WTC11 (cell line): ENCODE measurements at regions not wholly inside any gene's neighbourhood (a gene's known extent, or its start where the extent isn't known, plus 50 kb on each side); places are given as distances from the start of the nearest gene placed in this dataset.

Experiments
- ATAC-seq: fragments of 200-7000 bp; cut with Tn5 transposase; 2 replicates; pipeline ENCODE4 v1.10.0; 2021; ENCODE audit warnings: mild to moderate bottlenecking, moderate library complexity
- CTCF ChIA-PET: fragments of 300-600 bp; sonication (Branson Sonifier 250); formaldehyde crosslinking; loops from one replicate; lab custom pipeline; 2021; ENCODE audit warnings: antibody characterized with exemption; lab: Charles Lee
- POLR2A ChIA-PET: fragments of 350-600 bp; sonication (Branson Sonifier 250); formaldehyde crosslinking; loops from one replicate; lab custom pipeline; 2021; ENCODE audit warnings: antibody characterized with exemption; lab: Charles Lee
- DNase-seq: peaks from one replicate; pipeline ENCODE4 v3.0.0; 2021; ENCODE audit warnings: low spot score
- H3K27ac Mint-ChIP-seq: 2 replicates; pipeline ENCODE4 v1.8.0; 2021; ENCODE audit warnings: mixed read lengths
- H3K27me3 Mint-ChIP-seq: 2 replicates; pipeline ENCODE4 v1.8.0; 2021; ENCODE audit warnings: low read depth, mild to moderate bottlenecking, moderate library complexity, mixed read lengths
- H3K36me3 Mint-ChIP-seq: 2 replicates; pipeline ENCODE4 v1.8.0; 2021; ENCODE audit warnings: mixed read lengths
- H3K4me1 Mint-ChIP-seq: 2 replicates; pipeline ENCODE4 v1.8.0; 2022; ENCODE audit warnings: mixed read lengths
- H3K4me3 Mint-ChIP-seq: 2 replicates; pipeline ENCODE4 v1.8.0; 2021; ENCODE audit warnings: mild to moderate bottlenecking, moderate library complexity, mixed read lengths
- H3K9me3 Mint-ChIP-seq: 2 replicates; pipeline ENCODE4 v1.8.0; 2021; ENCODE audit warnings: mixed read lengths
- AFF4 ChIP-seq: sonication (generic); formaldehyde crosslinking; IDR thresholded peaks from 2 replicates; pipeline ENCODE4 v1.8.1; 2023; ENCODE audit warnings: mild to moderate bottlenecking, missing genetic modification reagents, borderline replicate concordance
- ATF6 ChIP-seq: sonication (generic); formaldehyde crosslinking; IDR thresholded peaks from 2 replicates; pipeline ENCODE4 v1.8.1; 2023; ENCODE audit warnings: mild to moderate bottlenecking, missing genetic modification reagents
- CREM ChIP-seq: sonication (generic); formaldehyde crosslinking; IDR thresholded peaks from 2 replicates; pipeline ENCODE4 v1.8.1; 2022; ENCODE audit warnings: mild to moderate bottlenecking, missing genetic modification reagents, moderate library complexity
- FOXJ3 ChIP-seq: sonication (generic); formaldehyde crosslinking; IDR thresholded peaks from 2 replicates; pipeline ENCODE4 v1.9.0; 2021; ENCODE audit warnings: missing genetic modification reagents, mild to moderate bottlenecking, borderline replicate concordance
- FOXK1 ChIP-seq: sonication (generic); formaldehyde crosslinking; IDR thresholded peaks from 2 replicates; pipeline ENCODE4 v1.8.0; 2022; ENCODE audit warnings: mild to moderate bottlenecking, moderate library complexity, missing genetic modification reagents
- FOXP1 ChIP-seq: sonication (generic); formaldehyde crosslinking; IDR thresholded peaks from 2 replicates; pipeline ENCODE4 v1.8.0; 2022; ENCODE audit warnings: missing genetic modification reagents, mild to moderate bottlenecking, moderate library complexity, borderline replicate concordance
- KAT7 ChIP-seq: sonication (generic); formaldehyde crosslinking; IDR thresholded peaks from 2 replicates; pipeline ENCODE4 v1.8.1; 2023; ENCODE audit warnings: missing genetic modification reagents, mild to moderate bottlenecking, borderline replicate concordance
- MLX ChIP-seq: sonication (generic); formaldehyde crosslinking; IDR thresholded peaks from 2 replicates; pipeline ENCODE4 v1.8.1; 2023; ENCODE audit warnings: mild to moderate bottlenecking, missing genetic modification reagents, moderate library complexity
- RORB ChIP-seq: fragments of 250-450 bp; sonication (Bioruptor Pico); IDR thresholded peaks from 2 replicates; pipeline ENCODE4 v1.9.0; 2021; ENCODE audit warnings: mild to moderate bottlenecking
- SP1 ChIP-seq: sonication (generic); formaldehyde crosslinking; conservative IDR thresholded peaks from 2 replicates; pipeline ENCODE4 v1.8.1; 2022; ENCODE audit warnings: missing genetic modification reagents
- ZMAT4 ChIP-seq: fragments of 250-450 bp; sonication (Bioruptor Pico); IDR thresholded peaks from 2 replicates; pipeline ENCODE4 v1.9.0; 2021; ENCODE audit warnings: mild to moderate bottlenecking
- ZNF138 ChIP-seq: sonication (generic); formaldehyde crosslinking; conservative IDR thresholded peaks from 2 replicates; pipeline ENCODE4 v1.8.1; 2022; ENCODE audit warnings: mild to moderate bottlenecking, moderate library complexity, missing genetic modification reagents
- ZNF219 ChIP-seq: sonication (generic); formaldehyde crosslinking; IDR thresholded peaks from 2 replicates; pipeline ENCODE4 v1.8.0; 2023; ENCODE audit warnings: missing genetic modification reagents, mild to moderate bottlenecking, borderline replicate concordance
- ZNF263 ChIP-seq: sonication (generic); formaldehyde crosslinking; IDR thresholded peaks from 2 replicates; pipeline ENCODE4 v1.8.1; 2022; ENCODE audit warnings: low read depth, mild to moderate bottlenecking, moderate library complexity, missing genetic modification reagents
- ZNF396 ChIP-seq: fragments of 250-450 bp; sonication (Bioruptor Pico); IDR thresholded peaks from 2 replicates; pipeline ENCODE4 v1.8.0; 2021; ENCODE audit warnings: mild to moderate bottlenecking, moderate library complexity, borderline replicate concordance
- ZNF512 ChIP-seq: sonication (generic); formaldehyde crosslinking; IDR thresholded peaks from 2 replicates; pipeline ENCODE4 v1.8.1; 2022; ENCODE audit warnings: missing genetic modification reagents, borderline replicate concordance
- TF ChIP-seq, protein P1 (sequence below): sonication (generic); formaldehyde crosslinking; IDR thresholded peaks from 2 replicates; pipeline ENCODE4 v1.8.1; 2022; ENCODE audit warnings: low read depth, missing genetic modification reagents, borderline replicate concordance
- TF ChIP-seq, protein P2 (sequence below): fragments of 250-450 bp; sonication (Bioruptor Pico); IDR thresholded peaks from 2 replicates; pipeline ENCODE4 v2.1.2; 2022; ENCODE audit warnings: mild to moderate bottlenecking, moderate library complexity

GRCh38 chr3:24810881-24811280 lies 316.2 kb upstream of the THRB start (continued):
- TF ChIP-seq AFF4 (CRISPR knock-in tag): no peak
- no peak for TF ChIP-seq ZNF219
- TF ChIP-seq RORB: no peak
- TF ChIP-seq ATF6 (CRISPR knock-in tag): no peak
- TF ChIP-seq ZMAT4 (CRISPR knock-in tag): no peak
- no peak for TF ChIP-seq SP1 (CRISPR knock-in tag)

- no peak overlapping the region for H3K27ac Mint-ChIP-seq
- POLR2A ChIA-PET: no interaction called here
- no peak overlapping the region for H3K4me3 Mint-ChIP-seq
- H3K36me3 Mint-ChIP-seq: no peaks in the 10 kb centered on the region
- peaks cover 12% of the 10 kb centered on the region for H3K4me1 Mint-ChIP-seq
- TF ChIP-seq CREM (no peak), RORB (no peak), FOXK1 (no peak), ZNF138 (CRISPR knock-in tag) (no peak), MLX (CRISPR knock-in tag) (no peak), ZNF512 (CRISPR knock-in tag) (no peak), KAT7 (CRISPR knock-in tag) (no peak), SP1 (CRISPR knock-in tag) (no peak), ZNF396 (CRISPR knock-in tag) (no peak), ZMAT4 (CRISPR knock-in tag) (no peak), FOXJ3 (no peak), ZNF263 (CRISPR knock-in tag) (no peak), FOXP1 (no peak)
- TF ChIP-seq, protein P1, sequence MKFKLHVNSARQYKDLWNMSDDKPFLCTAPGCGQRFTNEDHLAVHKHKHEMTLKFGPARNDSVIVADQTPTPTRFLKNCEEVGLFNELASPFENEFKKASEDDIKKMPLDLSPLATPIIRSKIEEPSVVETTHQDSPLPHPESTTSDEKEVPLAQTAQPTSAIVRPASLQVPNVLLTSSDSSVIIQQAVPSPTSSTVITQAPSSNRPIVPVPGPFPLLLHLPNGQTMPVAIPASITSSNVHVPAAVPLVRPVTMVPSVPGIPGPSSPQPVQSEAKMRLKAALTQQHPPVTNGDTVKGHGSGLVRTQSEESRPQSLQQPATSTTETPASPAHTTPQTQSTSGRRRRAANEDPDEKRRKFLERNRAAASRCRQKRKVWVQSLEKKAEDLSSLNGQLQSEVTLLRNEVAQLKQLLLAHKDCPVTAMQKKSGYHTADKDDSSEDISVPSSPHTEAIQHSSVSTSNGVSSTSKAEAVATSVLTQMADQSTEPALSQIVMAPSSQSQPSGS (CRISPR knock-in tag): no peak
- TF ChIP-seq, protein P2, sequence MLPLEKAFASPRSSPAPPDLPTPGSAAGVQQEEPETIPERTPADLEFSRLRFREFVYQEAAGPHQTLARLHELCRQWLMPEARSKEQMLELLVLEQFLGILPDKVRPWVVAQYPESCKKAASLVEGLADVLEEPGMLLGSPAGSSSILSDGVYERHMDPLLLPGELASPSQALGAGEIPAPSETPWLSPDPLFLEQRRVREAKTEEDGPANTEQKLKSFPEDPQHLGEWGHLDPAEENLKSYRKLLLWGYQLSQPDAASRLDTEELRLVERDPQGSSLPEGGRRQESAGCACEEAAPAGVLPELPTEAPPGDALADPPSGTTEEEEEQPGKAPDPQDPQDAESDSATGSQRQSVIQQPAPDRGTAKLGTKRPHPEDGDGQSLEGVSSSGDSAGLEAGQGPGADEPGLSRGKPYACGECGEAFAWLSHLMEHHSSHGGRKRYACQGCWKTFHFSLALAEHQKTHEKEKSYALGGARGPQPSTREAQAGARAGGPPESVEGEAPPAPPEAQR (CRISPR knock-in tag): no peak
- CTCF ChIA-PET: interaction anchor here (0.6 kb wide), 1 partner anchor 479 kb away, joined by 3 read pairs; no protein-coding TSS in a partner anchor
- no peak for DNase-seq
- no peaks in the 10 kb centered on the region; the same call in 1 of the 2 replicates for H3K27me3 Mint-ChIP-seq
- no peaks in the 10 kb centered on the region; the same call in 1 of the 2 replicates for H3K9me3 Mint-ChIP-seq
- no peak for ATAC-seq
Measured at GRCh38 chr3:24812116-24812515, 317.5 kb upstream of the THRB start.
